ENCODE measurements at regions not wholly inside any gene's neighbourhood (a gene's known extent, or its start where the extent isn't known, plus 50 kb on each side); places are given as distances from the start of the nearest gene placed in this dataset.

DNA sequence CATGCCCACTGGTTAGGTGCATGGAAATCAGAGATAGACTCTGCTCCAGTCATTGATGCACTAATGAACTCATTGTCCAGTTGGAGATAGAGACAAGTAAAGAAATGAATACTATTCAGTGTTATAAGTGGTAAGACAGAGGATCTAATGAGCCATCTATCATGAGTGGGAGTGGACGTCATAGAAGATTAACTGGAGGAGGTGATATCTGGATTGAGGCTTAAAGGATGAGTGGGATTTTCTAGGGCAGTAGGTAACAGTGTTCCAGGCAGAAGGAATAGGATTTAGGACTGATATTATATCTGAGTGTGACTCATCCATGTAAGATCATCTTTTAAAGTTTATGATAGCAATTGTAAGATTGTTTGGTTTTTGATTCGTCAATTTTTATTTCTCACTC is 152.2 kb upstream of the CSNK1A1L start:
- no peaks in the 10 kb centered on the region for H3K4me1 Mint-ChIP-seq
- TF ChIP-seq, protein P1, sequence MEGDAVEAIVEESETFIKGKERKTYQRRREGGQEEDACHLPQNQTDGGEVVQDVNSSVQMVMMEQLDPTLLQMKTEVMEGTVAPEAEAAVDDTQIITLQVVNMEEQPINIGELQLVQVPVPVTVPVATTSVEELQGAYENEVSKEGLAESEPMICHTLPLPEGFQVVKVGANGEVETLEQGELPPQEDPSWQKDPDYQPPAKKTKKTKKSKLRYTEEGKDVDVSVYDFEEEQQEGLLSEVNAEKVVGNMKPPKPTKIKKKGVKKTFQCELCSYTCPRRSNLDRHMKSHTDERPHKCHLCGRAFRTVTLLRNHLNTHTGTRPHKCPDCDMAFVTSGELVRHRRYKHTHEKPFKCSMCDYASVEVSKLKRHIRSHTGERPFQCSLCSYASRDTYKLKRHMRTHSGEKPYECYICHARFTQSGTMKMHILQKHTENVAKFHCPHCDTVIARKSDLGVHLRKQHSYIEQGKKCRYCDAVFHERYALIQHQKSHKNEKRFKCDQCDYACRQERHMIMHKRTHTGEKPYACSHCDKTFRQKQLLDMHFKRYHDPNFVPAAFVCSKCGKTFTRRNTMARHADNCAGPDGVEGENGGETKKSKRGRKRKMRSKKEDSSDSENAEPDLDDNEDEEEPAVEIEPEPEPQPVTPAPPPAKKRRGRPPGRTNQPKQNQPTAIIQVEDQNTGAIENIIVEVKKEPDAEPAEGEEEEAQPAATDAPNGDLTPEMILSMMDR (IDR thresholded peaks at IDR 0.05; ENCODE audit: unreplicated experiment in 3 of 3), result no peak
- H3K4me3 Mint-ChIP-seq, result no peak overlapping the region
- no peaks in the 10 kb centered on the region for H3K36me3 Mint-ChIP-seq (ENCODE audit: low read depth)
- no peaks in the 10 kb centered on the region for H3K27me3 Mint-ChIP-seq (ENCODE audit: low read depth)
- H3K27ac Mint-ChIP-seq, result no peak overlapping the region
- peaks cover 21% of the 10 kb centered on the region for H3K9me3 Mint-ChIP-seq

DNA sequence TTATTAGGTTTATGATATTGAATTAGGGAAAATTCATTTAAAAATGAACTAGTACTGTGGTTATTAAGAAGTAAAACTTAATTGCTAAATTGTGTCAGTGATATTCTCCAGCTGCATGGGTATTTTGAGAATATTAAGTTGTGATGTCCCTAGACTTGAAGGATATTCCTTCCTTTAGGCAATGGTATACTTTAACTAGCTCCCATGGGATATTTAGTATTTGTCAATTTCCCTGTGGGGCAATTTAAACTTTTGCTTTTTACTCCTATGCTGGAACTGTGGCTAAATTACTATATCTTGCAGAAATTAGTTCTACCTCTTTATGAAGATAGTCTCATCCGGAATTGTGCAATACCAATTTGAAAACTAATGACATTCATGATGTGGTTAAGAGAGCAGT is 151.6 kb upstream of the CSNK1A1L start:
- Mint-ChIP-seq H3K4me3 (no peak overlapping the region), H3K27me3 (ENCODE audit: low read depth) (no peaks in the 10 kb centered on the region), H3K27ac (no peak overlapping the region), H3K4me1 (no peaks in the 10 kb centered on the region), H3K9me3 (peaks cover 21% of the 10 kb centered on the region), H3K36me3 (ENCODE audit: low read depth) (no peaks in the 10 kb centered on the region)
- TF ChIP-seq, protein P1 (IDR thresholded peaks at IDR 0.05; ENCODE audit: unreplicated experiment in 3 of 3), result no peak

DNA sequence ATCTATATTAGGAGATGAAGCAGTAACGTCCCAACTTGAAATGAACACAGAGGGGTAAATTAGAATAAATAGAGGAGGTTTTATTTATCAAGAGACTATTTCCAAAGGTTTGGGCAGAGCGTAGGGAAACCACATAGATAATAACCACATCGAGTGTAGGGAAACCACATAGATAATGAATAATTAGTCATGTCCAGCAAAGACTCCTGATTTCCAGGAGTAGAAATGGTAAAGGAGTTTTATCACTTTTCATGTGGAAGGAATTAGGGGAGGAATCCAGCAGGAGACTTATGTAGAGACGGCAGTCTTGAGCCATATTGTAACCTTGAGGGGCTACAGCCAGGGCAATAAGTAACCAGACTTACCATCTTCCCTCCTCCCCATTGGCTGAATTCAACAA is 136.3 kb upstream of the CSNK1A1L start:
- H3K4me1 Mint-ChIP-seq, result no peaks in the 10 kb centered on the region
- TF ChIP-seq, protein P1 (IDR thresholded peaks at IDR 0.05; ENCODE audit: unreplicated experiment in 3 of 3), result no peak
- H3K9me3 Mint-ChIP-seq, result peaks cover 14% of the 10 kb centered on the region
- no peak overlapping the region for H3K27ac Mint-ChIP-seq
- H3K36me3 Mint-ChIP-seq (ENCODE audit: low read depth), result no peaks in the 10 kb centered on the region
- H3K27me3 Mint-ChIP-seq (ENCODE audit: low read depth), result no peaks in the 10 kb centered on the region
- H3K4me3 Mint-ChIP-seq, result no peak overlapping the region

GRCh38 chr13:37230346-37230745 is 124.9 kb upstream of the CSNK1A1L start:
- Mint-ChIP-seq H3K9me3 (peaks cover 20% of the 10 kb centered on the region), H3K4me3 (no peak overlapping the region), H3K36me3 (ENCODE audit: low read depth) (no peaks in the 10 kb centered on the region), H3K27ac (peak overlapping the region in 1 of 3 experiments; percentile 7), H3K27me3 (ENCODE audit: low read depth) (no peaks in the 10 kb centered on the region), H3K4me1 (peaks cover 5% of the 10 kb centered on the region)
- TF ChIP-seq, protein P1 (IDR thresholded peaks at IDR 0.05; ENCODE audit: unreplicated experiment in 3 of 3), result no peak

GRCh38 chr13:37229931-37230330 is 124.5 kb upstream of the CSNK1A1L start:
- no peak overlapping the region for H3K4me3 Mint-ChIP-seq
- H3K4me1 Mint-ChIP-seq, result peaks cover 5% of the 10 kb centered on the region

GRCh38 chr13:37226971-37227370 is 121.5 kb upstream of the CSNK1A1L start:
- TF ChIP-seq, protein P1 (IDR thresholded peaks at IDR 0.05; ENCODE audit: unreplicated experiment in 3 of 3), result no peak
- Mint-ChIP-seq H3K4me1 (peaks cover 5% of the 10 kb centered on the region), H3K9me3 (peaks cover 19% of the 10 kb centered on the region), H3K27ac (no peak overlapping the region), H3K4me3 (no peak overlapping the region), H3K27me3 (ENCODE audit: low read depth) (no peaks in the 10 kb centered on the region), H3K36me3 (ENCODE audit: low read depth) (no peaks in the 10 kb centered on the region)

More at GRCh38 chr13:37229931-37230330, 124.5 kb upstream of the CSNK1A1L start:
- H3K27me3 Mint-ChIP-seq (ENCODE audit: low read depth), result no peaks in the 10 kb centered on the region
- H3K9me3 Mint-ChIP-seq, result peaks cover 20% of the 10 kb centered on the region
- H3K36me3 Mint-ChIP-seq (ENCODE audit: low read depth), result no peaks in the 10 kb centered on the region
- TF ChIP-seq, protein P1 (IDR thresholded peaks at IDR 0.05; ENCODE audit: unreplicated experiment in 3 of 3), result no peak
- peak overlapping the region in 1 of 3 experiments; percentile 7 for H3K27ac Mint-ChIP-seq
